ENCODE measurements at regions not wholly inside any gene's neighbourhood (a gene's known extent, or its start where the extent isn't known, plus 50 kb on each side); places are given as distances from the start of the nearest gene placed in this dataset.

GRCh38 chr6:15994814-15995459 is 133.9 kb upstream of the MYLIP start:
- no peak for DNase-seq (ENCODE audit: low spot score)

GRCh38 chr6:15993716-15994228 is 135.1 kb upstream of the MYLIP start:
- DNase-seq (ENCODE audit: low spot score) = no peak

- no peak for DNase-seq (ENCODE audit: low spot score)
These were observed 138.7 kb upstream of the MYLIP start for GRCh38 chr6:15990179-15990578.

- no peak for DNase-seq (ENCODE audit: low spot score)
These were observed 139.5 kb upstream of the MYLIP start for GRCh38 chr6:15989397-15989796.

GRCh38 chr6:15987569-15987968 is 141.3 kb upstream of the MYLIP start:
- DNase-seq (ENCODE audit: low spot score) = no peak

GRCh38 chr6:15986027-15986629 is 142.8 kb upstream of the MYLIP start:
- no peak for DNase-seq (ENCODE audit: low spot score)

GRCh38 chr6:15985379-15985959 is 143.4 kb upstream of the MYLIP start:
- no peak for DNase-seq (ENCODE audit: low spot score)

GRCh38 chr6:15981956-15982355 is 146.9 kb upstream of the MYLIP start:
- DNase-seq (ENCODE audit: low spot score) = no peak

GRCh38 chr6:15980801-15981200 is 148.1 kb upstream of the MYLIP start:
- DNase-seq (ENCODE audit: low spot score) = no peak

- DNase-seq (ENCODE audit: low spot score) = no peak
These were observed 150.5 kb upstream of the MYLIP start for GRCh38 chr6:15978426-15978825.

GRCh38 chr6:15977050-15977449 is 151.8 kb upstream of the MYLIP start:
- no peak for DNase-seq (ENCODE audit: low spot score)

GRCh38 chr6:15974817-15975216 is 154.1 kb upstream of the MYLIP start:
- no peak for DNase-seq (ENCODE audit: low spot score)

GRCh38 chr6:15970517-15970916 is 158.4 kb upstream of the MYLIP start:
- no peak for DNase-seq (ENCODE audit: low spot score)

- DNase-seq (ENCODE audit: low spot score) = no peak
These were observed 159.6 kb upstream of the MYLIP start for GRCh38 chr6:15969236-15969778.

GRCh38 chr6:15968519-15968918 is 160.4 kb upstream of the MYLIP start:
- no peak for DNase-seq (ENCODE audit: low spot score)

- no peak for DNase-seq (ENCODE audit: low spot score)
These were observed 162.8 kb upstream of the MYLIP start for GRCh38 chr6:15966000-15966520.

- no peak for DNase-seq (ENCODE audit: low spot score)
These were observed 166.5 kb upstream of the MYLIP start for GRCh38 chr6:15962449-15962764.

- no peak for DNase-seq (ENCODE audit: low spot score)
These were observed 167.0 kb upstream of the MYLIP start for GRCh38 chr6:15961635-15962448.

- DNase-seq (ENCODE audit: low spot score) = no peak
These were observed 167.9 kb upstream of the MYLIP start for GRCh38 chr6:15960740-15961634.

- DNase-seq (ENCODE audit: low spot score) = no peak
These were observed 171.2 kb upstream of the MYLIP start for GRCh38 chr6:15957655-15958169.
